ENCODE measurements at regions not wholly inside any gene's neighbourhood (a gene's known extent, or its start where the extent isn't known, plus 50 kb on each side); places are given as distances from the start of the nearest gene placed in this dataset.

GRCh38 chr20:52823303-52823702 is 148.9 kb upstream of the TSHZ2 start:
- Histone ChIP-seq H3K27ac (no peak overlapping the region), H3K4me3 (no peak overlapping the region)
- TF ChIP-seq CTCF (IDR thresholded peaks at IDR 0.05), result no peak
- DNase-seq (ENCODE audit: low spot score), result no peak

GRCh38 chr20:52820641-52821292 is 151.4 kb upstream of the TSHZ2 start:
- no peak for TF ChIP-seq CTCF (IDR thresholded peaks at IDR 0.05)
- Histone ChIP-seq H3K4me3 (no peak overlapping the region), H3K27ac (no peak overlapping the region)
- no peak for DNase-seq (ENCODE audit: low spot score)

GRCh38 chr20:52818491-52818890 is 153.7 kb upstream of the TSHZ2 start:
- no peak for DNase-seq (ENCODE audit: low spot score)

GRCh38 chr20:52817981-52818380 is 154.2 kb upstream of the TSHZ2 start:
- no peak for TF ChIP-seq CTCF (IDR thresholded peaks at IDR 0.05)
- no peak for DNase-seq (ENCODE audit: low spot score)
- Histone ChIP-seq H3K4me3 (no peak overlapping the region), H3K27ac (no peak overlapping the region)

More at GRCh38 chr20:52818491-52818890, 153.7 kb upstream of the TSHZ2 start:
- no peak overlapping the region for H3K4me3 ChIP-seq
- no peak overlapping the region for H3K27ac ChIP-seq
- TF ChIP-seq CTCF (IDR thresholded peaks at IDR 0.05), result no peak

GRCh38 chr20:52817511-52817910 is 154.6 kb upstream of the TSHZ2 start:
- no peak for DNase-seq (ENCODE audit: low spot score)
- Histone ChIP-seq H3K27ac (no peak overlapping the region), H3K4me3 (no peak overlapping the region)
- TF ChIP-seq CTCF (IDR thresholded peaks at IDR 0.05), result no peak

GRCh38 chr20:52814371-52814770 is 157.8 kb upstream of the TSHZ2 start:
- no peak overlapping the region for H3K4me3 ChIP-seq
- TF ChIP-seq CTCF (IDR thresholded peaks at IDR 0.05), result no peak
- no peak for DNase-seq (ENCODE audit: low spot score)
- no peak overlapping the region for H3K27ac ChIP-seq

- DNase-seq (ENCODE audit: low spot score), result no peak
- no peak overlapping the region for H3K4me3 ChIP-seq
- H3K27ac ChIP-seq, result no peak overlapping the region
- no peak for TF ChIP-seq CTCF (IDR thresholded peaks at IDR 0.05)
Measured at GRCh38 chr20:52812231-52812847, 159.8 kb upstream of the TSHZ2 start.

Measured in coronary artery (tissue), 2 donors.